ENCODE measurements at regions not wholly inside any gene's neighbourhood (a gene's known extent, or its start where the extent isn't known, plus 50 kb on each side); places are given as distances from the start of the nearest gene placed in this dataset.

DNA sequence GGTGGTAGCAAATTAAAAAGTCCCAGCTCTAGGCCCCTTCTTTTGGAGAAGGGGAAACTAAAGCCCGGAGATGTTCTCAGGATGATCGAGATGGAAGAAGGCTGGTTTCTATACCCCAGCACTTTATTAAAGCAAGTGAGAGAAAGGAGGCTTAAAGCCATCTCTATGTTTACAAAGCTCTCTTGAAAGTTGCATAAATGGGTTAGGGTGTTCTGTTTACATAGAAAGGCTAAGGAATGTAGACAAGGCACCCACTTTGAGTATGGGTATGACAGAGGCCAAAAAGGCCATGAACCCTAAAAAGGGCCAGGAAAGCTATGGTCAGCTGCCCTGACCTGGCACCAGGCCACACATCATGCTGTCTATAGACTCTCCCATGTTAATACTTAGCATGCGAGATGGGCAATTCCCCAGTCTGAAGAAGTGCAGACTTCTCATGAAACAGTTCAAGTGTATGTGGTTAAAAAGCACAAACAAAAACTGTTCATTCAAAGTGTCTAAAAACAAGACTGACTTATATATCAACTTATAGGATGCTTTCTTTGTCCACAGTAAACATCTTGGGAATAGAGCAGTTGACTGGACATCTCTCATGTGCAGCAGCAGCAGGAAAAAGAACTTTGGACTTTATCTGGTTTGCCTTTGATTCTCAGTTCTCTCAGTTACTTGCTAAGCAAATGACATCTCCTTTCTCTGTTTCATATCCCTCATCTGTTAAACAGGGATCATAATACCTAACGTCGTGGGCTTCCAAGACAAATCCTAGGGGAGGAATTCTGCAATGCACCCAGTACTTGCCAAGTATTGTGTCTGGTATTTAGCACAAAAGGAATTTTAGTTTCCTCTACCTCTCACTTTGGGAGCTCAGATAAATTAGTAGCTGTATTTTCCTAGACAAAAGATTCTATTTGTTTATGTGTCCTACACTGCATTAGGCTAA lies 521.6 kb downstream of the PLPP3 start:
- no peak for DNase-seq (ENCODE audit: low spot score)
- Histone ChIP-seq H3K36me3 (no peaks in the 10 kb centered on the region), H3K4me3 (no peak overlapping the region), H3K27ac (no peak overlapping the region), H3K27me3 (replicated peaks; ENCODE audit: insufficient read depth) (no peaks in the 10 kb centered on the region), H3K9me3 (no peaks in the 10 kb centered on the region), H3K4me1 (replicated peaks) (no peaks in the 10 kb centered on the region)
- 68% methylated on average over 5 of the region's 5 CpGs for WGBS
- intact Hi-C loops (cut with DNase I), result no loop called here
- TF ChIP-seq POLR2AphosphoS5 (IDR thresholded peaks at IDR 0.05) (no peak), POLR2A (IDR thresholded peaks at IDR 0.05) (no peak)
- TF ChIP-seq, protein P1, sequence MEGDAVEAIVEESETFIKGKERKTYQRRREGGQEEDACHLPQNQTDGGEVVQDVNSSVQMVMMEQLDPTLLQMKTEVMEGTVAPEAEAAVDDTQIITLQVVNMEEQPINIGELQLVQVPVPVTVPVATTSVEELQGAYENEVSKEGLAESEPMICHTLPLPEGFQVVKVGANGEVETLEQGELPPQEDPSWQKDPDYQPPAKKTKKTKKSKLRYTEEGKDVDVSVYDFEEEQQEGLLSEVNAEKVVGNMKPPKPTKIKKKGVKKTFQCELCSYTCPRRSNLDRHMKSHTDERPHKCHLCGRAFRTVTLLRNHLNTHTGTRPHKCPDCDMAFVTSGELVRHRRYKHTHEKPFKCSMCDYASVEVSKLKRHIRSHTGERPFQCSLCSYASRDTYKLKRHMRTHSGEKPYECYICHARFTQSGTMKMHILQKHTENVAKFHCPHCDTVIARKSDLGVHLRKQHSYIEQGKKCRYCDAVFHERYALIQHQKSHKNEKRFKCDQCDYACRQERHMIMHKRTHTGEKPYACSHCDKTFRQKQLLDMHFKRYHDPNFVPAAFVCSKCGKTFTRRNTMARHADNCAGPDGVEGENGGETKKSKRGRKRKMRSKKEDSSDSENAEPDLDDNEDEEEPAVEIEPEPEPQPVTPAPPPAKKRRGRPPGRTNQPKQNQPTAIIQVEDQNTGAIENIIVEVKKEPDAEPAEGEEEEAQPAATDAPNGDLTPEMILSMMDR (IDR thresholded peaks at IDR 0.05), result no peak

DNA sequence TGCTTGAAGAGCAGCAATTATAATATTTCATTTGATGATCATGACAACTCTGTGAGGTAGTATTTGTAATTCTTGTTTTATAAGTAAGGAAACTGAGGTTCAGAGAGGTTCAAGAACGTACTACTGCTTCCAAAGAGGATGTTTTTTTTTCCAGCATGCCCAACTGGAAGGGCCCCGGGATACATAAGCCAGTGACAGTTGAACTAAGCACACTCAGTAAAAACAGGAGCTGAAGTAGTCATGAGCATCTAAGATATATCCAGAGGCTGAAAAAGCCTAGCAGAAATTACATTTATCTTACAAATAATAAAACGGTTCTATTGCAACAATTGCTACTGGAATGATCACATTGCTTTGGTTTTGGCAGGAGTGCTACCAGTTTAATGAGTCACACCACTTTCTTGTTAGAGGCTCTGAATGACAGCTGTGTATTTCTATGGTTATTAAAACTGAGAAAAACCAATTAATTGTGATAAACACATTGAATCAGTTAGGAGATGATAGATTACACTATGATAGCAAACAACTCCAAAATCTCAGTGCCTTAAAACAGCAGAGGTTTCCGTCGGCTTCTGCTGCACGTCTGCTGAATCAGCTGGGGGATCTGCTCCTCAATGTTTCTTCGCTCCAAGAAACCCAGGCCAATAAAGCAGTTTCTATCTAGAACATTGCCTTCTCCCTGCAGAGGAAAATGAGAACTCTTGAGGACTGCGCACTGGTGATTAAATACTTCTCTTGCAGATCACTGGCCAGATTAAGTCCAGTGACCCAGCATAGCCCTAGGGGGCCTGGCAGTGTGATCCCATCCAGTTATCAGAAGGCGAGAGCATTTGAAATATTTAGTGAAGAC lies 522.7 kb downstream of the PLPP3 start:
- Histone ChIP-seq H3K9me3 (no peaks in the 10 kb centered on the region), H3K4me1 (replicated peaks) (no peaks in the 10 kb centered on the region), H3K27me3 (replicated peaks; ENCODE audit: insufficient read depth) (no peaks in the 10 kb centered on the region), H3K27ac (no peak overlapping the region), H3K4me3 (no peak overlapping the region), H3K36me3 (no peaks in the 10 kb centered on the region)
- DNase-seq (ENCODE audit: low spot score), result no peak
- 64% methylated on average over 9 of the region's 9 CpGs for WGBS
- TF ChIP-seq POLR2AphosphoS5 (IDR thresholded peaks at IDR 0.05), result no peak
- no peak for TF ChIP-seq POLR2A (IDR thresholded peaks at IDR 0.05)
- TF ChIP-seq, protein P1 (IDR thresholded peaks at IDR 0.05), result no peak
- intact Hi-C loops (cut with DNase I), result no loop called here

DNA sequence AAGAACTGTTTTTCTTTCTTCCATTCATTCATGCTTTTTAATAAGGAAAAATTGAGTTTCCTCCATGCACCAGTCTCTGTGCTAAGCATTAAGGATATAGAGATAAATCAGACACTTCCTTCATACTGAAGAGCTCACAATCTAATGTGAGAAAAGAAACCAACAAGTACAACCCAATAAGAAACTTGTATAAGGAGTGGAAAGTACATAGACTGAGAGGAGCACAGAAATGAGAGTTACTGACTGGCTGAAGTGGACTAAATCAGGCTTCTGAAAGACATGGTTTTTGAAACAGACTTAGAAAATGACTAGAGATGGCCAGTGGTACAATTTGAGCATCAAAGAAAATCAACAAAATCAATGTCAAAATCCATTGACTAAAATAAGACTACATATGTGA lies 524.4 kb downstream of the PLPP3 start:
- Histone ChIP-seq H3K4me3 (no peak overlapping the region), H3K4me1 (replicated peaks) (no peaks in the 10 kb centered on the region), H3K36me3 (no peaks in the 10 kb centered on the region), H3K9me3 (no peaks in the 10 kb centered on the region), H3K27ac (no peak overlapping the region), H3K27me3 (replicated peaks; ENCODE audit: insufficient read depth) (no peaks in the 10 kb centered on the region)
- TF ChIP-seq, protein P1 (IDR thresholded peaks at IDR 0.05), result no peak
- TF ChIP-seq POLR2AphosphoS5 (IDR thresholded peaks at IDR 0.05) (no peak), POLR2A (IDR thresholded peaks at IDR 0.05) (no peak)
- DNase-seq (ENCODE audit: low spot score), result no peak
- intact Hi-C loops (cut with DNase I), result no loop called here

DNA sequence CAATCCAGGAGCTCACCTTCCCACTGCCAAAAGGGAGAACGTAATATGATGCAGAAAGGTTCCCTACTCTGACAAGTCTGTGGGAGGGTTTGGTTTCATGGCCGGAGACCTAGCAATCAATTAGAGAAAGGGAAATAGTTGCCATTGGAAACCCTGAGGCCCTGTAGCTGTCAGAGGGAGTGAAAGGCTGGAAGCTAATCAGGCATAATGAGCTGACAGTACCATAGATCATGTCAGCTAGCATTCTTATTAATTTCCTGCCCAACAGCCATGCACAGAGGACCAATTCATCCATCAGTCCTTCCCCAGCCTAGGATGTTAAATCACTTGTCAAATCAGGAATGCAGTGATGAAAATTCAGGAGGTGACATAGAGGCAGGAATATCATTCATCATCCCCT lies 527.3 kb downstream of the PLPP3 start:
- Histone ChIP-seq H3K9me3 (no peaks in the 10 kb centered on the region), H3K4me3 (no peak overlapping the region), H3K4me1 (replicated peaks) (no peaks in the 10 kb centered on the region), H3K36me3 (no peaks in the 10 kb centered on the region), H3K27ac (no peak overlapping the region), H3K27me3 (replicated peaks; ENCODE audit: insufficient read depth) (no peaks in the 10 kb centered on the region)
- DNase-seq (ENCODE audit: low spot score), result no peak
- WGBS, result 83% methylated on average over 2 of the region's 2 CpGs
- no peak for TF ChIP-seq POLR2A (IDR thresholded peaks at IDR 0.05)
- no peak for TF ChIP-seq POLR2AphosphoS5 (IDR thresholded peaks at IDR 0.05)
- TF ChIP-seq, protein P1 (IDR thresholded peaks at IDR 0.05), result no peak
- intact Hi-C loops (cut with DNase I), result no loop called here

All from prostate gland (tissue), 2 donors.